Small intestine (tissue), 7 donors: ENCODE measurements at regions not wholly inside any gene's neighbourhood (a gene's known extent, or its start where the extent isn't known, plus 50 kb on each side); places are given as distances from the start of the nearest gene placed in this dataset.

Experiments used
- DNase-seq, 2 donors: peaks; one replicate each; pipeline versions ENCODE4 v3.0.0 to v3.0.0-alpha.2; 2013
- FAIRE-seq: peaks from 2 replicates; lab custom pipeline; 2012; peaks lifted over from hg19 to GRCh38; lab: Jason Lieb, UNC
- H3K27ac ChIP-seq, 3 donors: one replicate each; pipeline ENCODE4 v1.5.1; 2013; ENCODE audit warnings: low read length in 2 of 3, mild to moderate bottlenecking in 2 of 3, control low read depth in 1 of 3, inconsistent platforms in 1 of 3, low read depth in 1 of 3, moderate library complexity in 1 of 3
- H3K27me3 ChIP-seq, 3 donors: one replicate each; pipeline ENCODE4 v1.6.1; 2013; ENCODE audit warnings: low read length in 3 of 3, inconsistent platforms in 1 of 3; ENCODE audit not compliant: control insufficient read depth in 3 of 3, insufficient read depth in 3 of 3
- H3K36me3 ChIP-seq, 3 donors: one replicate each; pipeline ENCODE4 v1.6.1; 2013; ENCODE audit warnings: low read length in 3 of 3, inconsistent platforms in 1 of 3, low read depth in 1 of 3, mild to moderate bottlenecking in 1 of 3, moderate library complexity in 1 of 3; ENCODE audit not compliant: control insufficient read depth in 3 of 3, insufficient read depth in 2 of 3
- H3K4me1 ChIP-seq, 3 donors: one replicate each; pipeline ENCODE4 v1.6.1; 2013; ENCODE audit warnings: low read length in 2 of 3, inconsistent platforms in 1 of 3, low read depth in 1 of 3, mild to moderate bottlenecking in 1 of 3, moderate library complexity in 1 of 3; ENCODE audit not compliant: control insufficient read depth in 3 of 3, insufficient read depth in 2 of 3
- H3K4me3 ChIP-seq, 3 donors: one replicate each; pipeline ENCODE4 v1.5.1; 2013; ENCODE audit warnings: low read length in 3 of 3, control low read depth in 1 of 3, inconsistent platforms in 1 of 3, low read depth in 1 of 3, mild to moderate bottlenecking in 1 of 3, moderate library complexity in 1 of 3
- H3K9me3 ChIP-seq, 2 donors: one replicate each; pipeline ENCODE4 v1.6.1; 2013; ENCODE audit warnings: low read depth in 1 of 2, low read length in 1 of 2; ENCODE audit not compliant: control insufficient read depth in 2 of 2, insufficient read depth in 1 of 2
- WGBS, 3 donors: extraction: QIAGEN DNeasy Blood & Tissue Kit; methylation state at CpG; one replicate each; pipeline ENCODE4 v1.1.7; 2013; 5-methylcytosine and 5-hydroxymethylcytosine counted together
- donor health status: healthy with polysubstance abuse.
- donor health status: control.
- donor health status: control.
- donor health status: Bipolar disorder and iron deficiency.
- donor health status: healthy.

- DNase-seq (no peak), FAIRE-seq (no peak)
- H3K27ac ChIP-seq = no peak overlapping the region
- WGBS, 3 donors = 67 to 74% (median 69%) methylated on average over 5 of the region's 5 CpGs
- no peaks in the 10 kb centered on the region for H3K36me3 ChIP-seq
- peaks cover 0 to 7% (median 5%) of the 10 kb centered on the region in 3 donors for H3K4me1 ChIP-seq
- H3K9me3 ChIP-seq = no peaks in the 10 kb centered on the region
- no peak overlapping the region for H3K4me3 ChIP-seq
- no peaks in the 10 kb centered on the region for H3K27me3 ChIP-seq
Measured at GRCh38 chr3:68062926-68063325, 408.5 kb upstream of the SUCLG2 start.

GRCh38 chr3:68060910-68061309 is 406.5 kb upstream of the SUCLG2 start:
- no peak for FAIRE-seq
- H3K4me1 ChIP-seq = peaks cover 2 to 12% (median 10%) of the 10 kb centered on the region in 3 donors
- WGBS, 3 donors = 58 to 69% (median 68%) methylated on average over 5 of the region's 5 CpGs

GRCh38 chr3:68060191-68060590 is 405.8 kb upstream of the SUCLG2 start:
- H3K27ac ChIP-seq = peak overlapping the region in 1 of 3 donors; percentile 3
- peaks cover 2 to 16% (median 12%) of the 10 kb centered on the region in 3 donors for H3K4me1 ChIP-seq
- H3K9me3 ChIP-seq = no peaks in the 10 kb centered on the region
- DNase-seq = peak in 1 of 2 donors; percentile 51
- no peak for FAIRE-seq
- H3K27me3 ChIP-seq = no peaks in the 10 kb centered on the region
- no peaks in the 10 kb centered on the region for H3K36me3 ChIP-seq
- WGBS, 3 donors = 51 to 59% (median 57%) methylated on average over 3 of the region's 3 CpGs
- H3K4me3 ChIP-seq = no peak overlapping the region

More at GRCh38 chr3:68060910-68061309, 406.5 kb upstream of the SUCLG2 start:
- H3K27me3 ChIP-seq = no peaks in the 10 kb centered on the region
- H3K4me3 ChIP-seq = no peak overlapping the region
- no peak overlapping the region for H3K27ac ChIP-seq
- H3K36me3 ChIP-seq = no peaks in the 10 kb centered on the region
- H3K9me3 ChIP-seq = no peaks in the 10 kb centered on the region
- DNase-seq = no peak

GRCh38 chr3:68059628-68060152 is 405.3 kb upstream of the SUCLG2 start:
- 15 to 55% (median 51%) methylated on average over 3 of the region's 3 CpGs for WGBS, 3 donors
- no peak for FAIRE-seq
- Histone ChIP-seq H3K4me3 (no peak overlapping the region), H3K27me3 (no peaks in the 10 kb centered on the region), H3K4me1 (peaks cover 2 to 21% (median 12%) of the 10 kb centered on the region in 3 donors), H3K36me3 (no peaks in the 10 kb centered on the region), H3K27ac (no peak overlapping the region), H3K9me3 (no peaks in the 10 kb centered on the region)
- DNase-seq = peak in 1 of 2 donors; percentile 40

- Histone ChIP-seq H3K27ac (no peak overlapping the region), H3K4me1 (peaks cover 2 to 24% (median 12%) of the 10 kb centered on the region in 3 donors), H3K9me3 (no peaks in the 10 kb centered on the region), H3K36me3 (no peaks in the 10 kb centered on the region), H3K27me3 (no peaks in the 10 kb centered on the region), H3K4me3 (no peak overlapping the region)
- FAIRE-seq = no peak
- 39 to 55% (median 41%) methylated on average over 2 of the region's 2 CpGs for WGBS, 3 donors
- peak in 1 of 2 donors; percentile 29 for DNase-seq
Measured at GRCh38 chr3:68057637-68058320, 403.4 kb upstream of the SUCLG2 start.

- no peak overlapping the region for H3K27ac ChIP-seq
- DNase-seq = no peak
- H3K36me3 ChIP-seq = no peaks in the 10 kb centered on the region
- peaks cover 2 to 24% (median 12%) of the 10 kb centered on the region in 3 donors for H3K4me1 ChIP-seq
- WGBS, 3 donors = 60 to 83% (median 80%) methylated on average over 2 of the region's 2 CpGs
- no peak overlapping the region for H3K4me3 ChIP-seq
- no peak for FAIRE-seq
- H3K27me3 ChIP-seq = no peaks in the 10 kb centered on the region
- H3K9me3 ChIP-seq = no peaks in the 10 kb centered on the region
Measured at GRCh38 chr3:68056556-68056955, 402.1 kb upstream of the SUCLG2 start.

- Histone ChIP-seq H3K36me3 (no peaks in the 10 kb centered on the region), H3K4me3 (no peak overlapping the region), H3K27me3 (no peaks in the 10 kb centered on the region), H3K9me3 (no peaks in the 10 kb centered on the region), H3K4me1 (peaks cover 2 to 30% (median 16%) of the 10 kb centered on the region in 3 donors), H3K27ac (peak overlapping the region; percentile 1 to 61 (median 48))
- FAIRE-seq (no peak), DNase-seq (peak; percentile 75 to 78)
- WGBS, 3 donors = 26 to 62% (median 40%) methylated on average over 4 of the region's 4 CpGs
Measured at GRCh38 chr3:68055215-68055614, 400.8 kb upstream of the SUCLG2 start.

- H3K27ac ChIP-seq = peak overlapping the region in 1 of 3 donors; percentile 12
- H3K4me3 ChIP-seq = no peak overlapping the region
- FAIRE-seq (no peak), DNase-seq (peak; percentile 62 to 78)
- H3K4me1 ChIP-seq = peaks cover 0 to 18% (median 7%) of the 10 kb centered on the region in 3 donors
- H3K9me3 ChIP-seq = no peaks in the 10 kb centered on the region
- no peaks in the 10 kb centered on the region for H3K27me3 ChIP-seq
- 25 to 42% (median 27%) methylated on average over 3 of the region's 3 CpGs for WGBS, 3 donors
- no peaks in the 10 kb centered on the region for H3K36me3 ChIP-seq
Measured at GRCh38 chr3:68049776-68050175, 395.4 kb upstream of the SUCLG2 start.
